ENCODE measurements at regions not wholly inside any gene's neighbourhood (a gene's known extent, or its start where the extent isn't known, plus 50 kb on each side); places are given as distances from the start of the nearest gene placed in this dataset.

GRCh38 chr2:168346725-168347477 lies 99.5 kb upstream of the STK39 start:
- H3K9me3 ChIP-seq (ENCODE audit: insufficient read depth, low read depth): no peaks in the 10 kb centered on the region
- intact Hi-C loops (cut with micrococcal nuclease; ENCODE audit: unreplicated experiment): loop anchor here (1.0 to 5.0 kb wide), 4 partner anchors 340 to 573 kb away; no protein-coding TSS in a partner anchor

GRCh38 chr2:168348076-168348475 lies 100.7 kb upstream of the STK39 start:
- CTCF ChIA-PET: no interaction called here
- DNase-seq: no peak

More at GRCh38 chr2:168346725-168347477, 99.5 kb upstream of the STK39 start:
- DNase-seq: peak in 1 of 2 experiments; percentile 43
- ChIA-PET CTCF (interaction anchor here (0.5 to 0.7 kb wide), 2 partner anchors 490 to 573 kb away, joined by 3 read pairs; no protein-coding TSS in a partner anchor), POLR2A (ENCODE audit: unreplicated experiment) (interaction anchor here (0.7 kb wide), 1 partner anchor 228 kb away, joined by 8 read pairs; no protein-coding TSS in a partner anchor)
- Histone ChIP-seq H3K36me3 (ENCODE audit: low read depth) (no peaks in the 10 kb centered on the region), H3K4me2 (peak overlapping the region; percentile 72), H3K27me3 (ENCODE audit: insufficient read depth, low read depth) (no peaks in the 10 kb centered on the region), H3K9me2 (ENCODE audit: insufficient read depth) (no peaks in the 10 kb centered on the region), H3K79me2 (ENCODE audit: low read depth) (no peaks in the 10 kb centered on the region), H3K4me3 (peak overlapping the region; percentile 51; the same call in 1 of the 2 replicates), H4K20me1 (ENCODE audit: insufficient read depth) (no peaks in the 10 kb centered on the region), H3F3A (ENCODE audit: insufficient read depth, low read depth) (no peaks in the 10 kb centered on the region), H3K27ac (no peak overlapping the region), H3K4me1 (replicated peaks; ENCODE audit: insufficient read depth) (no peaks in the 10 kb centered on the region), H2AFZ (peak overlapping the region; percentile 70; the same call in 1 of the 2 replicates)
- TF ChIP-seq CTCF (conservative IDR thresholded peaks at IDR 0.05): peak; percentile 81
- no peak for TF ChIP-seq EZH2 (IDR thresholded peaks at IDR 0.05; ENCODE audit: low read depth)
- no TSS peak for BruUV-seq (replicated peaks)

GRCh38 chr2:168350380-168350779 lies 103.0 kb upstream of the STK39 start:
- Histone ChIP-seq H3K36me3 (ENCODE audit: low read depth) (no peaks in the 10 kb centered on the region), H3K4me1 (replicated peaks; ENCODE audit: insufficient read depth) (no peaks in the 10 kb centered on the region), H3K4me3 (no peak overlapping the region), H3K9me2 (ENCODE audit: insufficient read depth) (no peaks in the 10 kb centered on the region), H3K9me3 (ENCODE audit: insufficient read depth, low read depth) (no peaks in the 10 kb centered on the region), H3K27me3 (ENCODE audit: insufficient read depth, low read depth) (no peaks in the 10 kb centered on the region), H2AFZ (no peak overlapping the region), H3K27ac (no peak overlapping the region), H3F3A (ENCODE audit: insufficient read depth, low read depth) (no peaks in the 10 kb centered on the region), H4K20me1 (ENCODE audit: insufficient read depth) (no peaks in the 10 kb centered on the region), H3K4me2 (no peak overlapping the region), H3K79me2 (ENCODE audit: low read depth) (no peaks in the 10 kb centered on the region)
- ChIA-PET POLR2A (ENCODE audit: unreplicated experiment) (no interaction called here), CTCF (no interaction called here)
- no peak for DNase-seq
- intact Hi-C loops (cut with micrococcal nuclease; ENCODE audit: unreplicated experiment): no loop called here
- BruUV-seq (replicated peaks): no TSS peak
- TF ChIP-seq EZH2 (IDR thresholded peaks at IDR 0.05; ENCODE audit: low read depth) (no peak), CTCF (conservative IDR thresholded peaks at IDR 0.05) (no peak)

More at GRCh38 chr2:168348076-168348475, 100.7 kb upstream of the STK39 start:
- Histone ChIP-seq H3F3A (ENCODE audit: insufficient read depth, low read depth) (no peaks in the 10 kb centered on the region), H3K36me3 (ENCODE audit: low read depth) (no peaks in the 10 kb centered on the region), H3K9me2 (ENCODE audit: insufficient read depth) (no peaks in the 10 kb centered on the region), H4K20me1 (ENCODE audit: insufficient read depth) (no peaks in the 10 kb centered on the region), H2AFZ (no peak overlapping the region), H3K9me3 (ENCODE audit: insufficient read depth, low read depth) (no peaks in the 10 kb centered on the region), H3K4me3 (no peak overlapping the region), H3K4me2 (no peak overlapping the region), H3K4me1 (replicated peaks; ENCODE audit: insufficient read depth) (no peaks in the 10 kb centered on the region), H3K79me2 (ENCODE audit: low read depth) (no peaks in the 10 kb centered on the region), H3K27ac (no peak overlapping the region), H3K27me3 (ENCODE audit: insufficient read depth, low read depth) (no peaks in the 10 kb centered on the region)
- TF ChIP-seq CTCF (conservative IDR thresholded peaks at IDR 0.05) (no peak), EZH2 (IDR thresholded peaks at IDR 0.05; ENCODE audit: low read depth) (no peak)
- intact Hi-C loops (cut with micrococcal nuclease; ENCODE audit: unreplicated experiment): loop anchor here (5.0 kb wide), 1 partner anchor 424 kb away; no protein-coding TSS in a partner anchor
- POLR2A ChIA-PET (ENCODE audit: unreplicated experiment): no interaction called here
- BruUV-seq (replicated peaks): no TSS peak
